Heart right ventricle (tissue), 16 donors: ENCODE measurements at regions not wholly inside any gene's neighbourhood (a gene's known extent, or its start where the extent isn't known, plus 50 kb on each side); places are given as distances from the start of the nearest gene placed in this dataset.

Experiments
- ATAC-seq, 8 donors: fragments of 200-7000 bp; cut with Tn5 transposase; one replicate each; pipeline ENCODE4 v1.9.1; 2020; ENCODE audit warnings: mild to moderate bottlenecking in 8 of 8, moderate library complexity in 8 of 8, moderate number of reproducible peaks in 1 of 8
- DNase-seq, 2 donors: peaks; one replicate each; pipeline ENCODE4 v3.0.0-alpha.2; 2020
- H3K27ac ChIP-seq, 10 donors: fragments of 200-600 bp; sonication (generic) in 2 of 10; one replicate each; pipeline versions ENCODE4 v1.5.0 to v1.8.0; 2020 to 2022; ENCODE audit warnings: mild to moderate bottlenecking in 3 of 10
- H3K27me3 ChIP-seq, 7 donors: fragments of 200-600 bp; one replicate each; pipeline ENCODE4 v1.8.0; 2021 to 2022; ENCODE audit warnings: mild to moderate bottlenecking in 2 of 7
- H3K36me3 ChIP-seq, 9 donors: fragments of 200-600 bp; sonication (generic) in 1 of 9; one replicate each; pipeline versions ENCODE4 v1.5.0 to v1.8.0; 2020 to 2022; ENCODE audit warnings: mild to moderate bottlenecking in 2 of 9
- H3K4me1 ChIP-seq, 9 donors: fragments of 200-600 bp; sonication (generic) in 1 of 9; one replicate each; pipeline versions ENCODE4 v1.5.0 to v1.8.0; 2020 to 2022; ENCODE audit warnings: mild to moderate bottlenecking in 4 of 9
- H3K4me3 ChIP-seq, 10 donors: fragments of 200-600 bp; sonication (generic) in 2 of 10; one replicate each; pipeline versions ENCODE4 v1.5.0 to v1.8.0; 2020 to 2022; ENCODE audit warnings: mild to moderate bottlenecking in 7 of 10, moderate library complexity in 2 of 10
- H3K9me3 ChIP-seq, 11 donors: fragments of 200-600 bp in 10 of 11; sonication (generic) in 2 of 11; one replicate each; pipeline versions ENCODE4 v1.5.0 to v1.8.0; 2013 to 2022; ENCODE audit warnings: mild to moderate bottlenecking in 2 of 11, control low read depth in 1 of 11, moderate library complexity in 1 of 11
- WGBS, 2 donors: extraction: QIAGEN DNeasy Blood & Tissue Kit; methylation state at CpG; one replicate each; pipeline ENCODE4 v1.1.7; 2013; ENCODE audit warnings: inconsistent platforms in 1 of 2; 5-methylcytosine and 5-hydroxymethylcytosine counted together
- intact Hi-C, 10 donors: fragments of 100-400 bp; cut with DNase I; formaldehyde crosslinking; loops; one replicate each; pipeline versions ENCODE4 v1.11.1 to v1.14.2; 2022
- TF ChIP-seq, protein P1 (sequence below), 9 donors: fragments of 200-600 bp; sonication (generic) in 2 of 9; IDR thresholded peaks; one replicate each; pipeline versions ENCODE4 v1.5.0 to v1.8.0; 2021 to 2022; ENCODE audit warnings: antibody characterized with exemption in 9 of 9, mild to moderate bottlenecking in 5 of 9, moderate library complexity in 1 of 9
- donor health status: Arrhythmogenic right ventricular cardiomyopathy.
- donor health status: ischemic (EF 13 %, LVEDD 7.1; RV severe dilation, severe dysfunction).
- donor health status: healthy with polysubstance abuse.
- donor health status: DM: no; HTN: yes; CAD: no.
- donor health status: DM: no; HTN: no; CAD: no.
- donor health status: ischemic (EF 25% LVEDD 6.9; RV normal size, moderate dysfunction).
- donor health status: ischemic (EF 25% LVEDD 5.7; RV mildly dilated, moderate dysfunction).
- donor health status: healthy.
- donor health status: DM: yes; HTN: yes; CAD: no.
- donor health status: Ischemic cardiomyopathy.
- donor health status: ischemic (EF 35%, LVEDD 5.7; RV mildly dilated, moderate dysfunction).
- donor health status: nonischemic (EF 11% LVEDD 7.7; RV severe dilation, severe dysfunction).
- donor health status: DM: yes; HTN: yes; CAD: no.
- donor health status: PGD.
- donor health status: ischemic (EF 29% LVEDD 5.4; RV normal size, mild dysfunction).
- donor health status: nonischemic (EF 23%, LVEDD 6.1; RV moderate dilation, normal function).

DNA sequence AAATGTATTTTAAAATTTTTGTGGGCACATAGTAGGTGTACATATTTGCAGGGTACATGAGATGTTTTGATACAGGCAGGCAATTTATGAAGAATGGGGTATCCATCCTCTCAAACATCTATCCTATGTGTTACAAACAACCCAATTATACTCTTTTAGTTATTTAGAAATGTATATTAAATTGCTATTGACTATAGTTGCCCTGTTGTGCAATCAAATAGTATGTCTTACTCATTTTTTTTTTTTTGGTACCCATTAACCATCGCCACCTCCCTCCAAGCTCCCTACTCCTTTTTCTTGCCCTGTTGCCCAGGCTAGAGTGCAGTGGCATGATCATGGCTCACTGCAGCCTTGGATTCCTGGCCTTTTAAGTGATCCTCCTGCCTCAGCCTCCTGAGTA is 128.1 kb downstream of the BAMBI start:
- intact Hi-C loops = loop anchor here in 4 of 10 donors (10.0 kb wide), 2 partner anchors 89 to 121 kb away; no protein-coding TSS in a partner anchor
- TF ChIP-seq, protein P1, sequence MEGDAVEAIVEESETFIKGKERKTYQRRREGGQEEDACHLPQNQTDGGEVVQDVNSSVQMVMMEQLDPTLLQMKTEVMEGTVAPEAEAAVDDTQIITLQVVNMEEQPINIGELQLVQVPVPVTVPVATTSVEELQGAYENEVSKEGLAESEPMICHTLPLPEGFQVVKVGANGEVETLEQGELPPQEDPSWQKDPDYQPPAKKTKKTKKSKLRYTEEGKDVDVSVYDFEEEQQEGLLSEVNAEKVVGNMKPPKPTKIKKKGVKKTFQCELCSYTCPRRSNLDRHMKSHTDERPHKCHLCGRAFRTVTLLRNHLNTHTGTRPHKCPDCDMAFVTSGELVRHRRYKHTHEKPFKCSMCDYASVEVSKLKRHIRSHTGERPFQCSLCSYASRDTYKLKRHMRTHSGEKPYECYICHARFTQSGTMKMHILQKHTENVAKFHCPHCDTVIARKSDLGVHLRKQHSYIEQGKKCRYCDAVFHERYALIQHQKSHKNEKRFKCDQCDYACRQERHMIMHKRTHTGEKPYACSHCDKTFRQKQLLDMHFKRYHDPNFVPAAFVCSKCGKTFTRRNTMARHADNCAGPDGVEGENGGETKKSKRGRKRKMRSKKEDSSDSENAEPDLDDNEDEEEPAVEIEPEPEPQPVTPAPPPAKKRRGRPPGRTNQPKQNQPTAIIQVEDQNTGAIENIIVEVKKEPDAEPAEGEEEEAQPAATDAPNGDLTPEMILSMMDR (IDR thresholded peaks at IDR 0.05) = no peak

DNA sequence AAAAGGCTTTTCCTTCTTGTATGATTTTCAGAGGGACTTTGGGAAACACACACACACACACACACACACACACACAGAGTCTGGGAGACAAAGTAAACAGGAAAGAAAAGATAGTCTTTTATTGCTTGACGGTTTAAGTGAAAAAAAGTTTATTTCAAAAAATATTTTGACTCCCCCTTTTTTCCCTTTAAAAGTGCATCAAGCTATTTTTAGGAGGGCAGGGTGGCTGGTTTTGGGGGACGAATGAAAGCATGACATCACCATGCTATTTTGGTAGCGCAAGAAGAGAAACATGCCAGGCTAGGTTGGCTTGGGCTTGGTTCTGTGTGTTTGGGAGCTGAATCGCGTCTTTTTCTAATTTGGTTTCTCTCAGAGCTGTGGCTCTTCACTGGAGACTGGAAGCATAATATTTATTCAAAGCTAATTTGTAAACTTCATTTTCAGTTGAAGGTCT is 129.2 kb downstream of the BAMBI start:
- H3K27me3 ChIP-seq = no peaks in the 10 kb centered on the region
- WGBS, 2 donors = 19 to 21% methylated on average over 5 of the region's 5 CpGs
- TF ChIP-seq, protein P1 (IDR thresholded peaks at IDR 0.05) = no peak
- H3K4me3 ChIP-seq = peak overlapping the region in 5 of 10 donors; percentile 8 to 30 (median 24)
- H3K36me3 ChIP-seq = no peaks in the 10 kb centered on the region
- ATAC-seq (peak; percentile 66 to 89 (median 76)), DNase-seq (peak in 1 of 2 donors; percentile 38)
- peaks cover 3 to 31% (median 12%) of the 10 kb centered on the region in 9 donors for H3K4me1 ChIP-seq
- H3K9me3 ChIP-seq = no peaks in the 10 kb centered on the region
- H3K27ac ChIP-seq = peak overlapping the region; percentile 45 to 87 (median 84)
- intact Hi-C loops = loop anchor here in 4 of 10 donors (2.0 to 10.0 kb wide), 3 partner anchors 32 to 122 kb away; no protein-coding TSS in a partner anchor

More for the DNA sequence above, 128.1 kb downstream of the BAMBI start:
- DNase-seq (no peak), ATAC-seq (no peak)
- no peaks in the 10 kb centered on the region for H3K36me3 ChIP-seq
- no peak overlapping the region for H3K4me3 ChIP-seq
- no peak overlapping the region for H3K27ac ChIP-seq
- 100% methylated on average over 1 of the region's 1 CpG for whole genome bisulfite sequencing, 2 donors
- peaks cover 3 to 31% (median 12%) of the 10 kb centered on the region in 9 donors for H3K4me1 ChIP-seq
- no peaks in the 10 kb centered on the region for H3K9me3 ChIP-seq
- H3K27me3 ChIP-seq = no peaks in the 10 kb centered on the region

DNA sequence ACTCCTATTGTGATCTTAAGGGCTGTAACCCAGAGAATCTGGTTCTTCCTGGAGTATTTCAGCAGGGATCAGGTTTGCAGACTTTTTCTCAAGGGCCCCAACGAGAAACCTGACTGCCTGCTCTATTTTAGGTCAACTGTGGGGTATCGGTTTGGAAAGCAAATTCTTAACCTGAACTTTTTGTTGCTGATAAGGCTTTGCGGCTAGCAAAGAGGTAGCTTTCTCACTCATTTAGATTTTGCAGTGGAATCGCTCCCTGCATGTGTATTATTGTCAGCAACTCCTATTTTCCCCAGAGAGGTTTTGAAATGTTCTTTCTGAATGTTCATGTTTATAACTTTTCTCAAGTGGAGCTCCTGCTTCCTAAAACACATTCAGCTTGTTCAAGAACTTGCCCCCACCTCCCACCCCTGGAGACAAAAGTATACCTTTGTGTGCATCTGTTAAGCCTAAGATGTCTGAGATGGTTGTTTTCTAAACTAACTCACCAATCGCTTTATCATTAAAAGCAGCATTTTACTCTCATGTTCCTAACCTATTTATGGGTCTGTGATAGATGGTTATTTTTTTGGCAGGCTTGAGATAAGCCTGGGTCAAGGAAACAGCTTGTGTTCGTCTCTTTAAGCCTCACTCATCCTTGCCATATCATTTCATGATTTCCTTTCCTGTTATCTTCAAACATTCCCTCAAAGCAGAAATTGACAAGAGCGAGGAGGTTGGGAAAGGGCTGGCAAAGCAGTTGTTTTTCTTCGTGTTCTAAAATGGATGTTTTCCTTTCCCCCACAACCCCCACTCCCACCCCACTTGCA is 129.8 kb downstream of the BAMBI start:
- ATAC-seq = peak in 7 of 8 donors; percentile 14 to 55 (median 39)
- Histone ChIP-seq H3K9me3 (no peaks in the 10 kb centered on the region), H3K36me3 (no peaks in the 10 kb centered on the region), H3K4me1 (peaks cover 3 to 31% (median 12%) of the 10 kb centered on the region in 9 donors), H3K27ac (peak overlapping the region; percentile 45 to 87 (median 84)), H3K4me3 (peak overlapping the region in 5 of 10 donors; percentile 8 to 30 (median 24)), H3K27me3 (no peaks in the 10 kb centered on the region)
- 13 to 19% methylated on average over 8 of the region's 8 CpGs for WGBS, 2 donors
- intact Hi-C loops = loop anchor here in 4 of 10 donors (2.0 to 10.0 kb wide), 3 partner anchors 32 to 122 kb away; no protein-coding TSS in a partner anchor
- DNase-seq = no peak
- TF ChIP-seq, protein P1 (IDR thresholded peaks at IDR 0.05) = no peak

DNA sequence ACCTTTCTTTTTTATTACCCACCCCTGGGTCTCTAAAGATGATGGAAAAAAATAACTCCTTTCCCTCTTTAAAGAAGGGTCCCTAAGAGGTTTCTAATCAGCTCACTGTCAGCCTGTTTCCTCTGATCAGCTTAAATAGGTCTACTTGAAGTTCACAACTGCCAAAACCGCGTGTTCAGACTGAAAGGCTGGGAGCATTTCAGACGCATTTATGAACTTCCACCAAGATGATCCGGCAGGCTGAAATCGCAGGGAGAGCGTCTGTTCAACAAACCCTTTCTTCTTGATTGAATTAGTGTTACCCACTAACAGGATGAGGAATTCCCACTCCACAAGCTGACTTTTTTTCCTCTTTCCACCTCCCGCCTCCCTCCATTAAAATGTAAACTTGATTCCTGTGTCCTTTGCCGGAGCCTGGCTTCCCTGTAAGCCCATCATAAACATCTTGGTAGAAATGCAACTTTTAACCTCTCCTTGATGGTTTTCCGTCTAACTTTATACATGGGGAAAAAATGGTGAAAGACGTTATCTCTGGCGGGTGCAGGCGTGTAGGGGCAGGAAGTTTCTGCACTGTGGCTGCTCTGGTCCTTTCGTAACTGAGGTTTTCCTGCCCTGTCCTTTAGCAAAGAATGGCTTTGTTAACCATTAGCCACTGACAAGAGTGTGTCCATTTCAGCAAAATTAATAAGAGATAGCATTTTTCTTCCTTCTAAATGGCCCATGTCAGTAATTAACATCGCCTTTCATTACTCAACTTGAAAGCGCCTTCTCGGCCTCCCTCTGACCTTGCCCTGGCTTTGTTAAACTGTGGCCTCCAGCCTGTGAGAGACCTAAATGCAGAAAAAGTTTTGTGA is 130.7 kb downstream of the BAMBI start:
- intact Hi-C loops = loop anchor here in 4 of 10 donors (2.0 to 10.0 kb wide), 3 partner anchors 31 to 123 kb away; no protein-coding TSS in a partner anchor
- H3K9me3 ChIP-seq = no peaks in the 10 kb centered on the region
- no peaks in the 10 kb centered on the region for H3K27me3 ChIP-seq
- TF ChIP-seq, protein P1 (IDR thresholded peaks at IDR 0.05) = no peak
- ATAC-seq (peak; percentile 22 to 56 (median 44)), DNase-seq (no peak)
- H3K4me1 ChIP-seq = peaks cover 3 to 31% (median 12%) of the 10 kb centered on the region in 9 donors
- peak overlapping the region in 9 of 10 donors; percentile 67 to 87 (median 84) for H3K27ac ChIP-seq
- H3K4me3 ChIP-seq = peak overlapping the region in 4 of 10 donors; percentile 3 to 30 (median 24)
- 37 to 40% methylated on average over 16 of the region's 16 CpGs for WGBS, 2 donors
- no peaks in the 10 kb centered on the region for H3K36me3 ChIP-seq
